Glomerular endothelial cell (primary cell): ENCODE measurements at regions not wholly inside any gene's neighbourhood (a gene's known extent, or its start where the extent isn't known, plus 50 kb on each side); places are given as distances from the start of the nearest gene placed in this dataset.
"Not testable (repeated sequence)": the region's sequence is repeated elsewhere in the genome, so short reads cannot be mapped to it uniquely, and the experiment has no call there.

Experiments
- DNase-seq: peaks from one replicate; pipeline ENCODE4 v3.0.0-alpha.2; 2011; ENCODE audit warnings: low read depth, low spot score; ENCODE audit errors: extremely low read depth

DNA sequence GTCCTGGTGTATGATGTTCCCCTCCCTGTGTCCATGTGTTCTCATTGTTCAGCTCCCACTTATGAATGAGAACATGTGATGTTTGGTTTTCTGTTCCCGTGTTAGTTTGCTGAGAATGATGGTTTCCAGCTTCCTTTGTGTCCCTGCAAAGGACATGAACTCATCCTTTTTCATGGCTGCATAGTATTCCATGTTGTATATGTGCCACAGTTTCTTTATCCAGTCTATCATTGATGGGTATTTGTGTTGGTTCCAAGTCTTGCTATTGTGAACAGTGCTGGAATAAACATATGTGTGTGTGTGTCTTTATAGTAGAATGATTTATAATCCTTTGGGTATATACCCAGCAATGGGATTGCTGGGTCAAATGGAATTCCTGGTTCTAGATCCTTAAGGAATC is 1427.3 kb upstream of the SLC10A2 start:
- not testable (repeated sequence) for DNase-seq

DNA sequence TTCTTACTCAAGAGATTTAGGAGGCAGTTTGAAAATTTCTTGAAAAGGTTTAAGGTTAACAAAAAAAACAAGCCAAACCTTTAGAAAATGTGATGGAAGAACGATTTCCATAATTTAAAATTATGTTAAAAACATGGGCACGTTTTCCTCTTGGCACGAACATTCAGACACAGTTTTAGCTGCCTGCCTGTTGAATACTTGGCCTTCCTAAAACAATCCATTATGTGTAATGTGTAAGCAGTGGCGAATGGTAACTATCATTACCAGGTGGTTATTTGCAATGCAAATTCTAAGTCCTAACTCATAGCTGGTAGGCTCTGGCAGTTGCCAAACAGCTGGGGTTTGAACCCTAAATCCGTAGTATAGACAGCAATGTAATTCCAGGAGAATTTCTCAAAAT is 1425.7 kb upstream of the SLC10A2 start:
- DNase-seq = no peak

- no peak for DNase-seq
Observed at GRCh38 chr13:104487006-104487405, 1420.8 kb upstream of the SLC10A2 start.

- DNase-seq = no peak
Observed at GRCh38 chr13:104485571-104485970, 1419.4 kb upstream of the SLC10A2 start.

DNA sequence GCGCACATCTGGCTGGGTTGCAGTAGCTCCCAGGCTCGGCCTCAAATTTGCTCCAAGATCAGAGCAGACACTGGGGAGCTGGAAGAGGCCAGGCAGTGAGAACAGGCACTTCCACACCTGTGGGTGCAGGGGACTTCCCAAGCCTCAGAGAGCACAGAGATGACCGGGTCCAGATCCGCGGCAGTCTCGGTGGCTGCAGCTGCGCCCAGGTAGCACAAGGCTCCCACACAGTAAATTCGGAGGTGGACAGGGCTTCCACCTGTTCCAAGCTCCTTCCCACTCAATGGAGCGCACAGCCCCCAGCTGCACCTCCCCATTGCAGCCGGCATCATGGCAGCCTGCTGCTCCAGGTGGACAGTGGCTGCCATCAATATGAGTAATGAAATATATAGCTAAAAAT is 1417.4 kb upstream of the SLC10A2 start:
- no peak for DNase-seq

DNA sequence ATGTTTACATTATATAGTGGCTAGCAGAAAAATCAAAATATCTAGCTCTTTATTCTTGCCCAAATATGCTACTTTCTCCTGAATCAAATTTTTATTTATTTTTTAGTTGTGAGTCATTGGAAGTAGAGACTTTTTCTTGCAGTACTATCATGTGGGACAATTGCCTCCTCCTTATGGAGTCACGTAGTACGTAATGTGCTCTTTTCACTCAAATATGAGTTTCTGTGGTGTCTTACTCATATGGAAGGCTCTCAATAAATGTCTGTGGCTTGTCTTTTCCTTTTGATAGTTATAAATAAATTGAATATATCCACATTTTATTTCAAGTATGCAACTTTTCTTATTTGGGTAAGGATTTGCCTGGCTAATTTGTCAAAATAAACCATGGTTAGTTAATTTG is 1411.0 kb upstream of the SLC10A2 start:
- DNase-seq = no peak

- no peak for DNase-seq
Observed at GRCh38 chr13:104473936-104474335, 1407.7 kb upstream of the SLC10A2 start.

GRCh38 chr13:104466016-104466415 is 1399.8 kb upstream of the SLC10A2 start:
- no peak for DNase-seq

DNA sequence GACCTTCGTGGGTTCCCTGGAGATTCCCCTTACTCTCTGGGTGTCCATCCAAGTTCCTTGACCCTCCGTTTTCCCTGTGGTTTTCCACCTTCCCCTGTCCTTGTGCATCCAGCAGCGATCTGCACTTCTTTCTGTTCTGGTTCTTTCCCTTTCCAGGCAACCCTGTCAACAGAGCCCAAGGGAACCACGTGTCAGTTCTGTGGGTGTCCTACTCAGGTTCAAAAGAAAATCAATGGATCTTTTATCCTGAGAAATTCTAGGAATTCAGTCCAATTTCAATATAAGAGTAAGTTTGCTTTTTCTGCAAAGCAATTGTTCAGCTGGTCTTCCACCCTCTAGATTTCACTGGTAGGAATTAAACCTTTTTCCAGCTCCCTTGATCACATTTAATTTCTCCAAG is 1394.8 kb upstream of the SLC10A2 start:
- no peak for DNase-seq

DNA sequence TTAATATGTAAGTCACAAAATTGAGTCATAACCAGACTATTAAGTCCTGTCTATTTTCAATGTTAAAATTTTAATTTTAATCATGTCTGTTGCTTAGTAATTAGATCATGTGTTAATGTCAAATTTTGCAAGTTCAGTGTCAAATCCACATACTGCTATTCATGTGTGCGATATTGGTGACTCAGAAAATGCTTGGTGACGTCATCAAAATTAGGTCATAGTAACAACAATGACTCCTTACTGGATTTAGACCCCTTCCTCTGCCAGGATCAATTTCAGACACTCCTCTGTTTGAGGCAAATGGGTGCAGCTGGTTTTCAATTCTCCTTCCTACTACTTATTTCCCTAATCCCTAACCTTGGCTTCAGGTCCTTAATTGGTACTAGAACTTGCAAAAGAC is 1394.3 kb upstream of the SLC10A2 start:
- no peak for DNase-seq

DNA sequence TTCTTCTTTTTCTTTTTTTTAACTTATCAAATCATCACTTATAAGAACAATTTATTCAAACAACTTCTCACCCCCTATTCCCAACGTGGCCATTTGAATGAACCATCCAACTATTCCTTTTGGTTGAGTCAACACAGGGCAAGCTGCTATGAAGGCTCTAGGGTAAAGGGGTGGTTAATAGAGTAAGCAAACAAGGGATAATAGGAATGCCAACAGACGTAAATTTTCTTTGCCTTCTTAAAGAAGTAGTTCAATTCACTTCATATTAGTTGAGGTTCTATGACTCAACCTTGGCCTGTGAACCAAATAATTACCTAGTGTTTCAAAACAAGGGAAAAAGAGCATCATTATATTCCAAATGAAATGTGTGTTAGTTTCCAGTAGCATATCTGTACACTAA is 1383.8 kb upstream of the SLC10A2 start:
- no peak for DNase-seq

GRCh38 chr13:104447348-104447747 is 1381.1 kb upstream of the SLC10A2 start:
- DNase-seq = no peak

DNA sequence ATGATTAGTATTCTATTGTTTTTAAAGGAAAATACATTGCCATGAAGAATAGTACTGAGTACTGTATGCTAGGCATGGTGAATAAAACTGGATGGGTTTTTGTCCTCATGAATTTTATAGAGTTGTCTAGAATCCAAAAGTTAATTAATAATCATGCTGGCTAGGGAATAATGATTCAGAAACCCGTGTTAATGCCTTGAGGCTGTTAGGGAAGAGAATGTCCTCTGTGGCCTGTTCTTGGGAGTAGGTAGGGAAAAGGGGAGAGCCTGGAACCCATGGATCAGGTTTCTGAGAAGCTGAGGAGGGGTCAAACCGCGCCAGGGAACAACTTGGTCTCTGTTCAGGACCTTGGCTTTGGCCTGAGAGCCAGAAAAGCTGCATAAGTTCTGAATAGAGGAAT is 1376.3 kb upstream of the SLC10A2 start:
- no peak for DNase-seq

GRCh38 chr13:104436555-104436954 is 1370.3 kb upstream of the SLC10A2 start:
- no peak for DNase-seq

GRCh38 chr13:104431895-104432294 is 1365.7 kb upstream of the SLC10A2 start:
- DNase-seq = no peak

GRCh38 chr13:104426435-104426834 is 1360.2 kb upstream of the SLC10A2 start:
- DNase-seq = no peak

DNA sequence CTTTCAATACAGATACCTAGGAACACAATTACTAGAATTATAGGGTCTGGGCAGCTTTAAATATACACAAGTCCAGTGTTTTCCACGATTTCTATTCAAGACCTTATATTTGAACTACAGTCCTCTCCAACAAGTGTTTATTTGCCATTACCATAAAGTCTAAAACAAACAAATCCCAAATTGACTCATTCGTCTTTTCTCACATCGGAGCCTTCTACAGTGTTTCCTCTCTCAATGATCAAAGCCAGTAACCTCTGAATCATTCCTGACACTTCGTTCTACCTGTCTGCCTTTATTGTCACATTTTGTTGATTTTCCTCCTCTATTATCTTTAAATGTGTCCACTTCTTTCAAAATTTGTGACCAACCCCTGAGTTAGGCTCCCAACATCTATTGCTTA is 1356.5 kb upstream of the SLC10A2 start:
- no peak for DNase-seq

- DNase-seq = no peak
Observed at GRCh38 chr13:104416973-104417372, 1350.8 kb upstream of the SLC10A2 start.

GRCh38 chr13:104414771-104415170 is 1348.6 kb upstream of the SLC10A2 start:
- no peak for DNase-seq

GRCh38 chr13:104414181-104414580 is 1348.0 kb upstream of the SLC10A2 start:
- DNase-seq = no peak

GRCh38 chr13:104411141-104411765 is 1345.0 kb upstream of the SLC10A2 start:
- no peak for DNase-seq

GRCh38 chr13:104408733-104409132 is 1342.5 kb upstream of the SLC10A2 start:
- peak; percentile 20 for DNase-seq

GRCh38 chr13:104404325-104404724 is 1338.1 kb upstream of the SLC10A2 start:
- no peak for DNase-seq
